H9 (cell line): ENCODE measurements at regions not wholly inside any gene's neighbourhood (a gene's known extent, or its start where the extent isn't known, plus 50 kb on each side); places are given as distances from the start of the nearest gene placed in this dataset.

Source experiments
- DNase-seq: peaks from one replicate; pipeline ENCODE4 v3.0.0-alpha.2; 2017
- H2AFZ ChIP-seq: one replicate; pipeline ENCODE4 v1.6.1; 2013; ENCODE audit warnings: mild to moderate bottlenecking, low read length, control low read depth, moderate library complexity
- H2AK5ac ChIP-seq: 2 replicates; pipeline ENCODE4 v1.6.1; 2013; ENCODE audit warnings: low read length, control low read depth, mixed read lengths; ENCODE audit not compliant: insufficient read length
- H2BK120ac ChIP-seq: one replicate; pipeline ENCODE4 v1.6.1; 2013; ENCODE audit warnings: low read depth, mild to moderate bottlenecking, low read length, control low read depth, inconsistent platforms; ENCODE audit not compliant: poor library complexity, severe bottlenecking
- H2BK12ac ChIP-seq: 2 replicates; pipeline ENCODE4 v1.6.1; 2013; ENCODE audit warnings: low read length, control low read depth, mixed read lengths, low read depth; ENCODE audit not compliant: insufficient read length
- H2BK15ac ChIP-seq: 2 replicates; pipeline ENCODE4 v1.6.1; 2013; ENCODE audit warnings: low read depth, low read length, control low read depth
- H2BK20ac ChIP-seq: one replicate; pipeline ENCODE4 v1.6.1; 2013; ENCODE audit warnings: low read depth, mild to moderate bottlenecking, low read length, control low read depth, inconsistent platforms; ENCODE audit not compliant: poor library complexity, severe bottlenecking
- H2BK5ac ChIP-seq: 2 replicates; pipeline ENCODE4 v1.6.1; 2013; ENCODE audit warnings: low read length, control low read depth, mixed read lengths; ENCODE audit not compliant: insufficient read length
- H3K14ac ChIP-seq: 2 replicates; pipeline ENCODE4 v1.6.1; 2013; ENCODE audit warnings: low read length, control low read depth; ENCODE audit not compliant: insufficient read depth
- H3K18ac ChIP-seq: 2 replicates; pipeline ENCODE4 v1.6.1; 2013; ENCODE audit warnings: low read depth, mild to moderate bottlenecking, mixed read lengths, low read length, control low read depth; ENCODE audit not compliant: insufficient read length
- H3K23ac ChIP-seq: 2 replicates; pipeline ENCODE4 v1.6.1; 2013; ENCODE audit warnings: low read length, control low read depth, mixed read lengths, low read depth; ENCODE audit not compliant: insufficient read length
- H3K23me2 ChIP-seq: 2 replicates; pipeline ENCODE4 v1.6.1; 2013; ENCODE audit warnings: low read depth, mild to moderate bottlenecking, mixed read lengths, low read length, control low read depth; ENCODE audit not compliant: insufficient read length, poor library complexity, severe bottlenecking
- H3K27ac ChIP-seq: 2 replicates; pipeline ENCODE4 v1.5.1; 2013; ENCODE audit warnings: low read length, control low read depth, mixed read lengths, low read depth; ENCODE audit not compliant: insufficient read length
- H3K27me3 ChIP-seq: 2 replicates; pipeline ENCODE4 v1.6.1; 2013; ENCODE audit warnings: low read length, control low read depth, inconsistent platforms; ENCODE audit not compliant: insufficient read depth
- H3K4ac ChIP-seq: 2 replicates; pipeline ENCODE4 v1.6.1; 2013; ENCODE audit warnings: low read depth, mild to moderate bottlenecking, control low read depth, inconsistent platforms, low read length, moderate library complexity
- H3K4me1 ChIP-seq: 2 replicates; pipeline ENCODE4 v1.6.1; 2013; ENCODE audit warnings: low read length, control low read depth, inconsistent platforms; ENCODE audit not compliant: insufficient read depth
- H3K4me2 ChIP-seq: 2 replicates; pipeline ENCODE4 v1.6.1; 2013; ENCODE audit warnings: low read length, control low read depth, mixed read lengths; ENCODE audit not compliant: insufficient read length, insufficient read depth
- H3K56ac ChIP-seq: 2 replicates; pipeline ENCODE4 v1.6.1; 2013; ENCODE audit warnings: low read depth, mild to moderate bottlenecking, mixed read lengths, low read length, control low read depth; ENCODE audit not compliant: insufficient read length
- H3K79me1 ChIP-seq: 2 replicates; pipeline ENCODE4 v1.6.1; 2013; ENCODE audit warnings: low read depth, mild to moderate bottlenecking, moderate library complexity, low read length, control low read depth, inconsistent platforms; ENCODE audit not compliant: insufficient read depth, poor library complexity, severe bottlenecking
- H3K79me2 ChIP-seq: 2 replicates; pipeline ENCODE4 v1.6.1; 2013; ENCODE audit warnings: low read length, control low read depth, inconsistent platforms; ENCODE audit not compliant: insufficient read depth
- H3K9ac ChIP-seq: 2 replicates; pipeline ENCODE4 v1.6.1; 2013; ENCODE audit warnings: low read length, control low read depth, mixed read lengths; ENCODE audit not compliant: insufficient read length; ENCODE audit errors: extremely low read depth
- H3K9me3 ChIP-seq: one replicate; pipeline ENCODE4 v1.6.1; 2013; ENCODE audit warnings: low read depth, low read length, inconsistent platforms; ENCODE audit not compliant: control insufficient read depth
- H3T11ph ChIP-seq: one replicate; pipeline ENCODE4 v1.6.1; 2013; ENCODE audit warnings: mild to moderate bottlenecking, low read length, control low read depth, inconsistent platforms
- H4K20me1 ChIP-seq: one replicate; pipeline ENCODE4 v1.6.1; 2013; ENCODE audit not compliant: control insufficient read depth, insufficient read length, insufficient read depth
- H4K5ac ChIP-seq: 2 replicates; pipeline ENCODE4 v1.6.1; 2013; ENCODE audit warnings: low read depth, mild to moderate bottlenecking, mixed read lengths, low read length, control low read depth; ENCODE audit not compliant: insufficient read length
- H4K8ac ChIP-seq: replicated peaks from 2 replicates; pipeline ENCODE4 v1.6.1; 2013; ENCODE audit warnings: low read length, control low read depth, mixed read lengths, low read depth; ENCODE audit not compliant: insufficient read length
- H4K91ac ChIP-seq: 2 replicates; pipeline ENCODE4 v1.6.1; 2013; ENCODE audit warnings: low read depth, mild to moderate bottlenecking, moderate library complexity, mixed read lengths, low read length, control low read depth; ENCODE audit not compliant: insufficient read length
- H3K27ac Mint-ChIP-seq, 3 experiments: 2 replicates in 2 of 3; 3 replicates in 1 of 3; pipeline ENCODE4 v1.8.0; 2020 to 2021; ENCODE audit warnings: mixed read lengths in 3 of 3, mild to moderate bottlenecking in 1 of 3, moderate library complexity in 1 of 3
- H3K27me3 Mint-ChIP-seq: 2 replicates; pipeline ENCODE4 v1.8.0; 2021; ENCODE audit warnings: low read depth, mild to moderate bottlenecking, moderate library complexity, mixed read lengths
- H3K36me3 Mint-ChIP-seq, 3 experiments: 2 replicates in 2 of 3; 3 replicates in 1 of 3; pipeline ENCODE4 v1.8.0; 2020 to 2021; ENCODE audit warnings: low read depth in 3 of 3, mixed read lengths in 3 of 3; ENCODE audit not compliant: insufficient read depth in 1 of 3
- H3K4me1 Mint-ChIP-seq, 2 experiments: 2 replicates each; pipeline ENCODE4 v1.8.0; 2020; ENCODE audit warnings: mixed read lengths in 2 of 2
- H3K4me3 Mint-ChIP-seq, 2 experiments: 2 replicates in 1 of 2; 3 replicates in 1 of 2; pipeline ENCODE4 v1.8.0; 2020 to 2021; ENCODE audit warnings: mild to moderate bottlenecking in 2 of 2, mixed read lengths in 2 of 2, moderate library complexity in 1 of 2
- H3K9me3 Mint-ChIP-seq, 2 experiments: 2 replicates in 1 of 2; 3 replicates in 1 of 2; pipeline ENCODE4 v1.8.0; 2020; ENCODE audit warnings: mild to moderate bottlenecking in 2 of 2, mixed read lengths in 2 of 2, moderate library complexity in 1 of 2
- WGBS: extraction: QIAGEN DNeasy Blood & Tissue Kit; methylation state at CpG from one replicate; pipeline ENCODE4 v1.1.7; 2013; ENCODE audit warnings: missing lambda C conversion rate, low lambda C conversion rate, mixed read lengths; ENCODE audit not compliant: insufficient read length; ENCODE audit errors: extremely low coverage; 5-methylcytosine and 5-hydroxymethylcytosine counted together
- TF ChIP-seq, protein P1 (sequence below): fragments of 200-600 bp; sonication (generic); conservative IDR thresholded peaks from 3 replicates; pipeline ENCODE4 v1.8.0; 2021; ENCODE audit warnings: antibody characterized with exemption, mild to moderate bottlenecking

GRCh38 chr2:61617610-61618009 is 79.5 kb upstream of the XPO1 start:
- H3K4me1 ChIP-seq, result no peaks in the 10 kb centered on the region
- H2AK5ac ChIP-seq, result no peak overlapping the region
- no peaks in the 10 kb centered on the region for H3K27me3 Mint-ChIP-seq
- 100% methylated on average over 1 of the region's 2 CpGs for WGBS
- no peak overlapping the region for H2BK20ac ChIP-seq
- DNase-seq, result no peak
- H3K23me2 ChIP-seq, result no peaks in the 10 kb centered on the region
- H3K79me2 ChIP-seq, result no peaks in the 10 kb centered on the region
- no peak overlapping the region for H4K5ac ChIP-seq
- no peak overlapping the region for H3K23ac ChIP-seq
- H2BK5ac ChIP-seq, result no peak overlapping the region
- H3K56ac ChIP-seq, result no peak overlapping the region
- no peak overlapping the region for H3K18ac ChIP-seq
- H3K14ac ChIP-seq, result no peak overlapping the region
- H3K36me3 Mint-ChIP-seq, result no peaks in the 10 kb centered on the region
- H3K27me3 ChIP-seq, result no peaks in the 10 kb centered on the region
- no peak overlapping the region for H3K4me3 Mint-ChIP-seq
- H2BK12ac ChIP-seq, result no peak overlapping the region
- H3K9me3 ChIP-seq, result no peaks in the 10 kb centered on the region
- H3K79me1 ChIP-seq, result no peaks in the 10 kb centered on the region
- H3K27ac Mint-ChIP-seq, result peak overlapping the region in 1 of 3 experiments; percentile 22; a peak in 2 of 7 replicates
- no peak overlapping the region for H2BK120ac ChIP-seq
- H3K4ac ChIP-seq, result no peak overlapping the region
- H3K4me1 Mint-ChIP-seq, result peaks cover 0 to 2% of the 10 kb centered on the region in 2 experiments; a peak in 2 of 4 replicates
- H3T11ph ChIP-seq, result no peak overlapping the region
- peak overlapping the region; percentile 89; the same call in 1 of the 2 replicates for H2BK15ac ChIP-seq
- no peak overlapping the region for H4K8ac ChIP-seq
- peaks cover 0 to 2% of the 10 kb centered on the region in 2 experiments; a peak in 1 of 5 replicates for H3K9me3 Mint-ChIP-seq
- H3K27ac ChIP-seq, result no peak overlapping the region
- H2AFZ ChIP-seq, result no peak overlapping the region
- TF ChIP-seq, protein P1, sequence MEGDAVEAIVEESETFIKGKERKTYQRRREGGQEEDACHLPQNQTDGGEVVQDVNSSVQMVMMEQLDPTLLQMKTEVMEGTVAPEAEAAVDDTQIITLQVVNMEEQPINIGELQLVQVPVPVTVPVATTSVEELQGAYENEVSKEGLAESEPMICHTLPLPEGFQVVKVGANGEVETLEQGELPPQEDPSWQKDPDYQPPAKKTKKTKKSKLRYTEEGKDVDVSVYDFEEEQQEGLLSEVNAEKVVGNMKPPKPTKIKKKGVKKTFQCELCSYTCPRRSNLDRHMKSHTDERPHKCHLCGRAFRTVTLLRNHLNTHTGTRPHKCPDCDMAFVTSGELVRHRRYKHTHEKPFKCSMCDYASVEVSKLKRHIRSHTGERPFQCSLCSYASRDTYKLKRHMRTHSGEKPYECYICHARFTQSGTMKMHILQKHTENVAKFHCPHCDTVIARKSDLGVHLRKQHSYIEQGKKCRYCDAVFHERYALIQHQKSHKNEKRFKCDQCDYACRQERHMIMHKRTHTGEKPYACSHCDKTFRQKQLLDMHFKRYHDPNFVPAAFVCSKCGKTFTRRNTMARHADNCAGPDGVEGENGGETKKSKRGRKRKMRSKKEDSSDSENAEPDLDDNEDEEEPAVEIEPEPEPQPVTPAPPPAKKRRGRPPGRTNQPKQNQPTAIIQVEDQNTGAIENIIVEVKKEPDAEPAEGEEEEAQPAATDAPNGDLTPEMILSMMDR, result no peak
- H4K20me1 ChIP-seq, result no peaks in the 10 kb centered on the region
- no peak overlapping the region for H4K91ac ChIP-seq
- no peak overlapping the region for H3K9ac ChIP-seq
- no peak overlapping the region for H3K4me2 ChIP-seq
